ENCODE measurements at regions not wholly inside any gene's neighbourhood (a gene's known extent, or its start where the extent isn't known, plus 50 kb on each side); places are given as distances from the start of the nearest gene placed in this dataset.
"Not testable (repeated sequence)": the region's sequence is repeated elsewhere in the genome, so short reads cannot be mapped to it uniquely, and the experiment has no call there.

GRCh38 chr12:11540156-11540555 lies 109.3 kb upstream of the ETV6 start:
- DNase-seq: no peak

GRCh38 chr12:11540615-11541310 lies 108.7 kb upstream of the ETV6 start:
- DNase-seq: no peak

- no peak for DNase-seq
These were observed 106.9 kb upstream of the ETV6 start for GRCh38 chr12:11542599-11542998.

GRCh38 chr12:11543457-11544158 lies 105.9 kb upstream of the ETV6 start:
- no peak for DNase-seq

GRCh38 chr12:11545484-11546330 lies 103.8 kb upstream of the ETV6 start:
- DNase-seq: peak; percentile 57 to 68

- not testable (repeated sequence) for DNase-seq
These were observed 102.7 kb upstream of the ETV6 start for GRCh38 chr12:11546582-11547270.

GRCh38 chr12:11547271-11547646 lies 102.2 kb upstream of the ETV6 start:
- DNase-seq: not testable (repeated sequence)

- no peak for DNase-seq
These were observed 100.4 kb upstream of the ETV6 start for GRCh38 chr12:11549119-11549518.

- peak; percentile 43 to 66 for DNase-seq
These were observed 95.5 kb upstream of the ETV6 start for GRCh38 chr12:11553871-11554533.

- no peak for DNase-seq
These were observed 94.3 kb upstream of the ETV6 start for GRCh38 chr12:11555195-11555594.

GRCh38 chr12:11555743-11556625 lies 93.5 kb upstream of the ETV6 start:
- DNase-seq: peak in 1 of 2 donors; percentile 20

- DNase-seq: no peak
These were observed 92.8 kb upstream of the ETV6 start for GRCh38 chr12:11556682-11557081.

GRCh38 chr12:11559626-11560340 lies 89.7 kb upstream of the ETV6 start:
- DNase-seq: no peak

GRCh38 chr12:11561411-11561810 lies 88.1 kb upstream of the ETV6 start:
- no peak for DNase-seq

GRCh38 chr12:11563785-11564739 lies 85.4 kb upstream of the ETV6 start:
- no peak for DNase-seq

- no peak for DNase-seq
These were observed 84.4 kb upstream of the ETV6 start for GRCh38 chr12:11564984-11565651.

GRCh38 chr12:11565752-11566151 lies 83.7 kb upstream of the ETV6 start:
- DNase-seq: no peak

- DNase-seq: no peak
These were observed 81.2 kb upstream of the ETV6 start for GRCh38 chr12:11568155-11568761.

Data from CD4-positive, alpha-beta T cell treated with Interleukin-1 beta for 1 hour (primary cell).